Neutrophil (primary cell): ENCODE measurements at regions not wholly inside any gene's neighbourhood (a gene's known extent, or its start where the extent isn't known, plus 50 kb on each side); places are given as distances from the start of the nearest gene placed in this dataset.

Experiments used
- H3K27ac ChIP-seq: fragments of 200-600 bp; sonication (generic); 2 replicates; pipeline ENCODE4 v1.5.1; 2016; ENCODE audit warnings: mild to moderate bottlenecking, moderate library complexity
- H3K27me3 ChIP-seq: fragments of 200-600 bp; sonication (generic); 2 replicates; pipeline ENCODE4 v1.6.0; 2016; ENCODE audit warnings: mild to moderate bottlenecking
- H3K36me3 ChIP-seq: fragments of 200-600 bp; sonication (generic); 2 replicates; pipeline ENCODE4 v1.5.1; 2017
- H3K4me1 ChIP-seq, 2 experiments: fragments of 200-600 bp in 1 of 2; sonication (generic) in 1 of 2; 1 replicate in 1 of 2; 2 replicates in 1 of 2; pipeline versions ENCODE4 v1.5.1 to v1.6.1; 2013 to 2016; ENCODE audit warnings: low read depth in 1 of 2, low read length in 1 of 2, mild to moderate bottlenecking in 1 of 2, moderate library complexity in 1 of 2; ENCODE audit not compliant: control insufficient read depth in 1 of 2, insufficient read depth in 1 of 2
- H3K4me3 ChIP-seq, 2 experiments: fragments of 200-600 bp in 1 of 2; sonication (generic) in 1 of 2; 1 replicate in 1 of 2; 2 replicates in 1 of 2; pipeline ENCODE4 v1.5.1; 2013 to 2016; ENCODE audit warnings: low read depth in 1 of 2, low read length in 1 of 2, mild to moderate bottlenecking in 1 of 2, moderate library complexity in 1 of 2
- H3K9me3 ChIP-seq: fragments of 200-600 bp; sonication (generic); 2 replicates; pipeline ENCODE4 v1.5.1; 2016
- TF ChIP-seq, protein P1 (sequence below): fragments of 200-600 bp; sonication (generic); IDR thresholded peaks from 2 replicates; pipeline ENCODE4 v1.5.1; 2016; ENCODE audit warnings: antibody characterized with exemption

DNA sequence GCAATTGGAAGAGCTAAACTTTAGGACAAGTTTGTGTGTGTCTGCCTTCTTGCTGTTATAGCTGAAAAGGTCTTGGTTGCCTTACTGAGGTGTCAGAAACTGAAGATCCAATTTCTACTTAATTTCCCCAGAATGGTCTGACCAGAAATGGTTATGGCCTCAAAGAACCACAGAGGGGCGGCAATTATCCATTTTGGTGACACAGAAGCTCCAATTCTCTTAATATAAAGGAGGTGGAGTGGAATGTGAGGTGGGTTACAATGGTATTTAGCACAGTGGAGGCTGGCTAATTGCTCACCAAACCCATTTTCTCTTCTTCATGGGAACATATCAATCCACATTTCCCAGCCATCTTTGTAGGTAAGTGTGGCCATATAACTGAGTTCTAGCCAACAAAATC is 1157.2 kb downstream of the OLFM4 start:
- Histone ChIP-seq H3K27ac (no peak overlapping the region), H3K36me3 (no peaks in the 10 kb centered on the region), H3K9me3 (no peaks in the 10 kb centered on the region), H3K4me3 (no peak overlapping the region), H3K4me1 (no peaks in the 10 kb centered on the region), H3K27me3 (no peaks in the 10 kb centered on the region)
- TF ChIP-seq, protein P1, sequence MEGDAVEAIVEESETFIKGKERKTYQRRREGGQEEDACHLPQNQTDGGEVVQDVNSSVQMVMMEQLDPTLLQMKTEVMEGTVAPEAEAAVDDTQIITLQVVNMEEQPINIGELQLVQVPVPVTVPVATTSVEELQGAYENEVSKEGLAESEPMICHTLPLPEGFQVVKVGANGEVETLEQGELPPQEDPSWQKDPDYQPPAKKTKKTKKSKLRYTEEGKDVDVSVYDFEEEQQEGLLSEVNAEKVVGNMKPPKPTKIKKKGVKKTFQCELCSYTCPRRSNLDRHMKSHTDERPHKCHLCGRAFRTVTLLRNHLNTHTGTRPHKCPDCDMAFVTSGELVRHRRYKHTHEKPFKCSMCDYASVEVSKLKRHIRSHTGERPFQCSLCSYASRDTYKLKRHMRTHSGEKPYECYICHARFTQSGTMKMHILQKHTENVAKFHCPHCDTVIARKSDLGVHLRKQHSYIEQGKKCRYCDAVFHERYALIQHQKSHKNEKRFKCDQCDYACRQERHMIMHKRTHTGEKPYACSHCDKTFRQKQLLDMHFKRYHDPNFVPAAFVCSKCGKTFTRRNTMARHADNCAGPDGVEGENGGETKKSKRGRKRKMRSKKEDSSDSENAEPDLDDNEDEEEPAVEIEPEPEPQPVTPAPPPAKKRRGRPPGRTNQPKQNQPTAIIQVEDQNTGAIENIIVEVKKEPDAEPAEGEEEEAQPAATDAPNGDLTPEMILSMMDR = no peak

DNA sequence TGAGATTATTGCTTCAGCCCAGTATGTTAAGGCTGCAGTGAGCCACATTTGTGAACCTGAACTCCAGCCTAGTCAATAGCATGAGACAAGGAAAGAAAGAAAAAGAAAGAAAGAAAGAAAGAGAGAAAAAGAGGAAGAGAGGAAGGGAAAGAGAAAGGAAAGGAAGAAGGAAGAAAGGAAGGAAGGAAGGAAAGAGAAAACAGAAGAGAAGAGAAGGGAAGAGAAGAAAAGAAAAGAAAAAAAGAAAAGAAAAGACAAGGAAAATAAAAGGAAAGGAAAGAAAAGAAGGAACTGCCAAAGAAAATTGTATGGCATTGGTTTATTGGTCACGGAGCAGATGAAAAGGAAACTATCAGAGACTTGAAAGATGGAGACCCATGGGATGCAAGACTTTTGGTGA is 1158.8 kb downstream of the OLFM4 start:
- Histone ChIP-seq H3K4me1 (no peaks in the 10 kb centered on the region), H3K27ac (no peak overlapping the region), H3K9me3 (no peaks in the 10 kb centered on the region), H3K36me3 (no peaks in the 10 kb centered on the region), H3K4me3 (no peak overlapping the region), H3K27me3 (no peaks in the 10 kb centered on the region)
- TF ChIP-seq, protein P1 = no peak

DNA sequence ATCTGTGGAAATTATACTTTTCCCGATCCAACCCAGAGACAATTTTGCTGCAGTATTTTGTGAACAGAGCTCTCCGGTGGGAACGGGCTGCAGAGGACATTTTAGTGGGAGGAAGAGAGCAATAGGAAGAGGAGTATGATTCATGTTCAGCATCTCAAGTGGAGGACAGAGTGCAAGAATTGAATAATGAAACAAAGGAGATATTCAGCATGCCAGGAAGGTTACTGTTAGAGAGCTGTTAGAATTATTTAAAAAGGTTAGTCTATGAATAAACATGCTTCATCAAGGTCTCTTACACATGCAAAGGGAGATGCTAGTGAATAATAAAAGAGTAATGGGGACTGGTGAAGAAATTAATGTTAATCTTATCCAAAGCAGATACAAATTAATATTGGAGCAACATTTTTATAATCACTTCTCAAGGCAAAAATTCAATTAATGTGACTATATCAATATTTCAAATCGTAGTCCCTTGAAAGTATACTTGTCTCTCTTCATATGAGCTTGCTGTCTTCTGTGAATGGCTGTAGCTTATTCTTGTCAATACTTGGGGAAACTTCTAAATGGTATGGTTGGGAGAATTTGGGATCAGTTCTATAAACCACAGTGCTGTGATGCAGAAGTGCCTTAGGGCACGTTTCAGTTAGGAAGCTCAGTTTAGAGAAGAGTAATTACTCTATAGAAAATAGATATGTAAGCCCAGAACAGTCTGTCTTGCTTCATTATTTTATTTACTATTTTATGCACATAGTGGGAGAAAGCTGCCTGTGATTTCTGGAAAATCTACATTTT is 1165.8 kb downstream of the OLFM4 start:
- no peaks in the 10 kb centered on the region for H3K4me1 ChIP-seq
- H3K9me3 ChIP-seq = no peaks in the 10 kb centered on the region
- no peaks in the 10 kb centered on the region for H3K36me3 ChIP-seq
- H3K27ac ChIP-seq = no peak overlapping the region
- no peak overlapping the region for H3K4me3 ChIP-seq
- no peaks in the 10 kb centered on the region for H3K27me3 ChIP-seq
- TF ChIP-seq, protein P1 = no peak

DNA sequence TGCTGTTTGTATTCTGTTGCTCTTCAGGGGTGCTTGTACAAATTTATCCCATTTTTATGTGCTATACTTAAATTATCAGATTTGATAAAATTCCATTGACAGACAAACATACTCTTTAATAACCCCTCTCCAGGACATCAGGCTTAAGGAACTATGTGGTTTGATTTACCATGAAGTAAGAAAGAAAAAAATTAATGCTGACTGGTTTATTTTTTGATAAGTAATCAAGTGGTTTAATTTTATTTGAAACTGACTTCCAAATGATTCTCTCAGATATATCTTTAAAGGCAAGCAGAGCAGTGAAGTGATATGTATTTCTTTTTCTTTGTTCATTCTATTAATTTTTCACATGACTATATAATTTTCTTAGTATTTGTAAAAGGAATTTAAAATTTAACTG is 1168.1 kb downstream of the OLFM4 start:
- H3K27ac ChIP-seq = no peak overlapping the region
- no peaks in the 10 kb centered on the region for H3K9me3 ChIP-seq
- H3K4me3 ChIP-seq = no peak overlapping the region
- no peaks in the 10 kb centered on the region for H3K27me3 ChIP-seq
- TF ChIP-seq, protein P1 = no peak
- H3K4me1 ChIP-seq = no peaks in the 10 kb centered on the region
- H3K36me3 ChIP-seq = no peaks in the 10 kb centered on the region

DNA sequence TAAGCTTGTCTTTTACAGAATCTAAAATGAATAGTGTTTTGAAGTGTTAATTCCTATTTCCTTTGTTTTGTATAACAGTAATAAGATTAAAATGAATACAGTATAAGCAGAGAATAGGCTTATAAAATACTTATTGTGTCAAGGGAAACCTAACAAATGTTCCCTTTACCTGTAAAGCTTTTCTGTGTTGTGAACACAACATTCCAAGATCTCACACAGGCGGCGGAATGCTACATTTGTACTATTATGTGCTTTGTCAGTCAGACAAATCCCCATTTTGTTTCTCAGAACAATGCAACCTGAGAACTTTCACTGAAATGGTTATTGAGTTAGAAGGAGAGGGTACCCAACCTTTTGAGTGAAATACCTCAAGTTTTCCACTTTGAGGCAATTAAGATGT is 1170.3 kb downstream of the OLFM4 start:
- no peak overlapping the region for H3K4me3 ChIP-seq
- no peaks in the 10 kb centered on the region for H3K27me3 ChIP-seq
- no peaks in the 10 kb centered on the region for H3K36me3 ChIP-seq
- TF ChIP-seq, protein P1 = no peak
- no peaks in the 10 kb centered on the region for H3K9me3 ChIP-seq
- no peak overlapping the region for H3K27ac ChIP-seq
- H3K4me1 ChIP-seq = no peaks in the 10 kb centered on the region
